ENCODE measurements at regions not wholly inside any gene's neighbourhood (a gene's known extent, or its start where the extent isn't known, plus 50 kb on each side); places are given as distances from the start of the nearest gene placed in this dataset.
A peak's percentile ranks its signal among the peaks of the same experiment; 100 is the strongest.

GRCh38 chr17:77009877-77010276 is 130.9 kb upstream of the SEC14L1 start:
- Histone ChIP-seq H2AFZ (ENCODE audit: low read depth) (no peak overlapping the region), H3K4me3 (IDR thresholded peaks at IDR 0.05; ENCODE audit: insufficient read depth, low read depth, low read length) (no peak overlapping the region), H3K9ac (no peak overlapping the region), H3K27ac (no peak overlapping the region), H3K36me3 (ENCODE audit: insufficient read depth) (no peaks in the 10 kb centered on the region), H3K79me2 (ENCODE audit: insufficient read depth, low read depth) (no peaks in the 10 kb centered on the region), H3K4me2 (no peak overlapping the region), H4K20me1 (ENCODE audit: insufficient read depth) (no peaks in the 10 kb centered on the region), H3K27me3 (ENCODE audit: insufficient read depth, low read depth) (no peaks in the 10 kb centered on the region; the same call in 1 of the 2 replicates), H3K4me1 (ENCODE audit: low read depth, poor library complexity, severe bottlenecking) (no peaks in the 10 kb centered on the region)
- no peak for TF ChIP-seq CTCF (conservative IDR thresholded peaks at IDR 0.05; ENCODE audit: low read depth, low read length)

GRCh38 chr17:77010667-77011066 is 130.1 kb upstream of the SEC14L1 start:
- H2AFZ ChIP-seq (ENCODE audit: low read depth): no peak overlapping the region
- H3K9ac ChIP-seq: no peak overlapping the region
- H3K4me3 ChIP-seq (IDR thresholded peaks at IDR 0.05; ENCODE audit: insufficient read depth, low read depth, low read length): no peak overlapping the region
- H3K79me2 ChIP-seq (ENCODE audit: insufficient read depth, low read depth): no peaks in the 10 kb centered on the region
- no peaks in the 10 kb centered on the region for H3K36me3 ChIP-seq (ENCODE audit: insufficient read depth)
- H4K20me1 ChIP-seq (ENCODE audit: insufficient read depth): no peaks in the 10 kb centered on the region
- TF ChIP-seq CTCF (conservative IDR thresholded peaks at IDR 0.05; ENCODE audit: low read depth, low read length): no peak
- no peak overlapping the region for H3K27ac ChIP-seq
- H3K4me2 ChIP-seq: no peak overlapping the region
- no peaks in the 10 kb centered on the region for H3K4me1 ChIP-seq (ENCODE audit: low read depth, poor library complexity, severe bottlenecking)
- H3K27me3 ChIP-seq (ENCODE audit: insufficient read depth, low read depth): no peaks in the 10 kb centered on the region; the same call in 1 of the 2 replicates

GRCh38 chr17:77011173-77012011 is 129.4 kb upstream of the SEC14L1 start:
- Histone ChIP-seq H3K27me3 (ENCODE audit: insufficient read depth, low read depth) (no peaks in the 10 kb centered on the region; the same call in 1 of the 2 replicates), H3K27ac (no peak overlapping the region), H2AFZ (ENCODE audit: low read depth) (no peak overlapping the region), H3K4me3 (IDR thresholded peaks at IDR 0.05; ENCODE audit: insufficient read depth, low read depth, low read length) (no peak overlapping the region), H3K36me3 (ENCODE audit: insufficient read depth) (no peaks in the 10 kb centered on the region), H3K4me1 (ENCODE audit: low read depth, poor library complexity, severe bottlenecking) (no peaks in the 10 kb centered on the region), H3K4me2 (no peak overlapping the region), H4K20me1 (ENCODE audit: insufficient read depth) (no peaks in the 10 kb centered on the region), H3K79me2 (ENCODE audit: insufficient read depth, low read depth) (no peaks in the 10 kb centered on the region), H3K9ac (no peak overlapping the region)
- TF ChIP-seq CTCF (conservative IDR thresholded peaks at IDR 0.05; ENCODE audit: low read depth, low read length): peak; percentile 84

GRCh38 chr17:77018504-77018903 is 122.3 kb upstream of the SEC14L1 start:
- H3K4me3 ChIP-seq (IDR thresholded peaks at IDR 0.05; ENCODE audit: insufficient read depth, low read depth, low read length): no peak overlapping the region
- H3K36me3 ChIP-seq (ENCODE audit: insufficient read depth): no peaks in the 10 kb centered on the region
- H2AFZ ChIP-seq (ENCODE audit: low read depth): no peak overlapping the region
- no peak overlapping the region for H3K27ac ChIP-seq
- H3K9ac ChIP-seq: no peak overlapping the region
- no peak for TF ChIP-seq CTCF (conservative IDR thresholded peaks at IDR 0.05; ENCODE audit: low read depth, low read length)
- H3K4me2 ChIP-seq: no peak overlapping the region
- H3K27me3 ChIP-seq (ENCODE audit: insufficient read depth, low read depth): no peaks in the 10 kb centered on the region; the same call in 1 of the 2 replicates
- no peaks in the 10 kb centered on the region for H3K79me2 ChIP-seq (ENCODE audit: insufficient read depth, low read depth)
- H4K20me1 ChIP-seq (ENCODE audit: insufficient read depth): no peaks in the 10 kb centered on the region
- no peaks in the 10 kb centered on the region for H3K4me1 ChIP-seq (ENCODE audit: low read depth, poor library complexity, severe bottlenecking)
